GM12892 (cell line): ENCODE measurements at regions not wholly inside any gene's neighbourhood (a gene's known extent, or its start where the extent isn't known, plus 50 kb on each side); places are given as distances from the start of the nearest gene placed in this dataset.

Experiments used
- POLR2AphosphoS5 ChIP-seq: IDR thresholded peaks from 2 replicates; pipeline ENCODE4 v1.6.1; 2011; ENCODE audit warnings: low read depth, low read length, control low read depth
- TAF1 ChIP-seq: IDR thresholded peaks from 2 replicates; pipeline ENCODE4 v1.6.1; 2011; ENCODE audit warnings: low read depth, mild to moderate bottlenecking, control low read depth, low read length, borderline replicate concordance

- TF ChIP-seq TAF1 (no peak), POLR2AphosphoS5 (no peak)
These were observed 546.3 kb downstream of the RAB38 start for GRCh38 chr11:87628957-87629356.
